ENCODE measurements at regions not wholly inside any gene's neighbourhood (a gene's known extent, or its start where the extent isn't known, plus 50 kb on each side); places are given as distances from the start of the nearest gene placed in this dataset.

DNA sequence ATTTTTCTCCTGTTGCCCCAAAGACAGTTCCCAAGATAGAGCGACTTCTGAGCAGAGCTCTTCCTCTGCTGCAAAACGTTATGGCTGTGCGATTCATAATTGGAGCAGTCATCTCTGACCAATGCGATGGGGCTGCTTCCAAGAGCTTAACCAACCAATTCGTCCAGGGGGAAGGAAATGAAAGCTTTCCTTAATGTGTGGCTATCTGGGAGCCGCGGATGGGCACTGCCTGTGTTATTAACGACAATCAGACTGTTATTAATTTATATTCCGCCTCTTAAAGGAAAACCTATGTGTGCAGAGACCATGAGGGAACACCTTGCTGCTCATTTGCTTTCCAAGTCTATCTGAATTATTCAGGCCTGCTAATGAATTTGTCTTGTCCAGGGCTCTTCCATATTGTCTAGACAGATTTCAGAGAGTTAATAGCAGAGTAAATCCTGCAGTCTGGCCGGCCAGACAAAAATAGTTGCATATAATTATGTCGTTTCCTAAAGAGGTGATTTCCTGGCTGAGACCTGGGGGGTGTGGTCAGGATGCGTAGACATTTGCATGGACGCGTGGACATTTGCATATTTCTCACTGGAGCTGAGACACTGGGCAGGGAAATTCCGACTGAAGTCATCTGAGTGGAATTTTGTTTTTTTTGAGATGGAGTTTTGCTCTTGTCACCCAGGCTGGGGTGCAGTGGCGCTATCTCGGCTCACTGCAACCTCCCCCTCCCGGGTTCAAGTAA lies 135.4 kb downstream of the HMX1 start:
- TF ChIP-seq, protein P1, sequence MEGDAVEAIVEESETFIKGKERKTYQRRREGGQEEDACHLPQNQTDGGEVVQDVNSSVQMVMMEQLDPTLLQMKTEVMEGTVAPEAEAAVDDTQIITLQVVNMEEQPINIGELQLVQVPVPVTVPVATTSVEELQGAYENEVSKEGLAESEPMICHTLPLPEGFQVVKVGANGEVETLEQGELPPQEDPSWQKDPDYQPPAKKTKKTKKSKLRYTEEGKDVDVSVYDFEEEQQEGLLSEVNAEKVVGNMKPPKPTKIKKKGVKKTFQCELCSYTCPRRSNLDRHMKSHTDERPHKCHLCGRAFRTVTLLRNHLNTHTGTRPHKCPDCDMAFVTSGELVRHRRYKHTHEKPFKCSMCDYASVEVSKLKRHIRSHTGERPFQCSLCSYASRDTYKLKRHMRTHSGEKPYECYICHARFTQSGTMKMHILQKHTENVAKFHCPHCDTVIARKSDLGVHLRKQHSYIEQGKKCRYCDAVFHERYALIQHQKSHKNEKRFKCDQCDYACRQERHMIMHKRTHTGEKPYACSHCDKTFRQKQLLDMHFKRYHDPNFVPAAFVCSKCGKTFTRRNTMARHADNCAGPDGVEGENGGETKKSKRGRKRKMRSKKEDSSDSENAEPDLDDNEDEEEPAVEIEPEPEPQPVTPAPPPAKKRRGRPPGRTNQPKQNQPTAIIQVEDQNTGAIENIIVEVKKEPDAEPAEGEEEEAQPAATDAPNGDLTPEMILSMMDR (IDR thresholded peaks at IDR 0.05) = no peak
- TF ChIP-seq EP300 (IDR thresholded peaks at IDR 0.05) = no peak
- TF ChIP-seq POLR2A (IDR thresholded peaks at IDR 0.05) = no peak
- no peak for TF ChIP-seq POLR2AphosphoS5 (IDR thresholded peaks at IDR 0.05)

Measured in stomach (tissue), 4 donors.